IMR-90 (cell line): ENCODE measurements at regions not wholly inside any gene's neighbourhood (a gene's known extent, or its start where the extent isn't known, plus 50 kb on each side); places are given as distances from the start of the nearest gene placed in this dataset.

ENCODE experiments used
- ATAC-seq: fragments of 200-7000 bp; cut with Tn5 transposase; 2 replicates; pipeline ENCODE4 v1.9.1; 2020; ENCODE audit warnings: low read depth, mild to moderate bottlenecking, moderate library complexity
- BruUV-seq: library from RNA; stranded (reverse); fragments of 400-500 nt; replicated peaks from 2 replicates; lab custom pipeline; 2021; lab: Mats Ljungman, UMichigan
- CTCF ChIA-PET: fragments of 300-600 bp; formaldehyde crosslinking; extraction: SDS; loops from one replicate; lab custom pipeline; 2021; ENCODE audit warnings: antibody characterized with exemption; lab: Yijun Ruan, JAX
- POLR2A ChIA-PET: fragments of 300-600 bp; sonication (Branson Sonifier 250); formaldehyde crosslinking; loops from one replicate; lab custom pipeline; 2022; ENCODE audit warnings: antibody characterized with exemption; ENCODE audit not compliant: unreplicated experiment; lab: Charles Lee
- DNase-seq: peaks from one replicate; pipeline ENCODE4 v3.0.0; 2013
- H2AFZ ChIP-seq: replicated peaks from 2 replicates; pipeline ENCODE3; 2013; ENCODE audit warnings: low read length, mild to moderate bottlenecking; ENCODE audit not compliant: poor library complexity
- H2AK5ac ChIP-seq: 2 replicates; pipeline ENCODE4 v1.6.1; 2013; ENCODE audit warnings: low read depth, low read length, inconsistent platforms
- H2AK9ac ChIP-seq: replicated peaks from 2 replicates; pipeline ENCODE3; 2013; ENCODE audit warnings: mild to moderate bottlenecking, low read depth, low read length, moderate library complexity; ENCODE audit not compliant: poor library complexity
- H2BK120ac ChIP-seq: 2 replicates; pipeline ENCODE4 v1.6.1; 2013; ENCODE audit warnings: low read depth, low read length, inconsistent platforms
- H2BK15ac ChIP-seq: 3 replicates; pipeline ENCODE4 v1.6.1; 2013; ENCODE audit warnings: low read depth, low read length, inconsistent platforms
- H2BK20ac ChIP-seq: 2 replicates; pipeline ENCODE4 v1.6.1; 2013; ENCODE audit warnings: low read depth, mild to moderate bottlenecking, inconsistent platforms, low read length, moderate library complexity
- H2BK5ac ChIP-seq: 2 replicates; pipeline ENCODE4 v1.6.1; 2013; ENCODE audit warnings: mild to moderate bottlenecking, low read depth, low read length, inconsistent platforms; ENCODE audit not compliant: poor library complexity, severe bottlenecking
- H3K14ac ChIP-seq: replicated peaks from 2 replicates; pipeline ENCODE4 v1.6.1; 2013; ENCODE audit warnings: low read depth, low read length, inconsistent platforms
- H3K18ac ChIP-seq: 2 replicates; pipeline ENCODE4 v1.6.1; 2013; ENCODE audit warnings: low read depth, low read length, control low read depth
- H3K23ac ChIP-seq: 2 replicates; pipeline ENCODE4 v1.6.1; 2013; ENCODE audit warnings: low read depth, low read length, inconsistent platforms
- H3K27ac ChIP-seq: 2 replicates; pipeline ENCODE4 v1.5.1; 2013; ENCODE audit warnings: mild to moderate bottlenecking, control low read depth, low read length; ENCODE audit not compliant: insufficient read depth
- H3K27me3 ChIP-seq: 2 replicates; pipeline ENCODE4 v1.6.1; 2013; ENCODE audit warnings: low read length; ENCODE audit not compliant: control insufficient read depth, insufficient read depth
- H3K36me3 ChIP-seq: 2 replicates; pipeline ENCODE4 v1.6.1; 2013; ENCODE audit warnings: low read length, mixed read lengths; ENCODE audit not compliant: control insufficient read depth, insufficient read depth
- H3K4ac ChIP-seq: 2 replicates; pipeline ENCODE4 v1.6.1; 2013; ENCODE audit warnings: low read depth, low read length, inconsistent platforms
- H3K4me1 ChIP-seq: 2 replicates; pipeline ENCODE4 v1.6.1; 2013; ENCODE audit warnings: low read length, mixed read lengths; ENCODE audit not compliant: control insufficient read depth, insufficient read depth
- H3K4me2 ChIP-seq: 2 replicates; pipeline ENCODE4 v1.6.1; 2013; ENCODE audit warnings: low read depth, mild to moderate bottlenecking, control low read depth, low read length, moderate library complexity
- H3K4me3 ChIP-seq: 2 replicates; pipeline ENCODE4 v1.5.1; 2013; ENCODE audit warnings: low read depth, mild to moderate bottlenecking, control low read depth, low read length, moderate library complexity; ENCODE audit not compliant: insufficient read depth
- H3K56ac ChIP-seq: 2 replicates; pipeline ENCODE4 v1.6.1; 2013; ENCODE audit warnings: low read length, inconsistent platforms; ENCODE audit not compliant: insufficient read depth; ENCODE audit errors: extremely low read depth
- H3K79me1 ChIP-seq, 2 experiments: 2 replicates each; pipeline ENCODE4 v1.6.1; 2013; ENCODE audit warnings: low read length in 2 of 2, inconsistent platforms in 1 of 2, low read depth in 1 of 2
- H3K9ac ChIP-seq: 2 replicates; pipeline ENCODE4 v1.6.1; 2013; ENCODE audit warnings: low read depth, low read length, control low read depth
- H3K9me1 ChIP-seq: 2 replicates; pipeline ENCODE4 v1.6.1; 2013; ENCODE audit warnings: low read length, inconsistent platforms; ENCODE audit not compliant: insufficient read depth
- H3K9me3 ChIP-seq: 2 replicates; pipeline ENCODE4 v1.6.1; 2013; ENCODE audit warnings: low read length; ENCODE audit not compliant: control insufficient read depth, insufficient read depth
- H4K20me1 ChIP-seq: 2 replicates; pipeline ENCODE4 v1.6.1; 2013; ENCODE audit warnings: low read length, inconsistent platforms; ENCODE audit not compliant: insufficient read depth
- H4K5ac ChIP-seq: 2 replicates; pipeline ENCODE4 v1.6.1; 2013; ENCODE audit warnings: mild to moderate bottlenecking, low read depth, low read length, control low read depth
- H4K8ac ChIP-seq, 2 experiments: 2 replicates each; pipeline ENCODE4 v1.6.1; 2013; ENCODE audit warnings: low read depth in 2 of 2, low read length in 2 of 2, control low read depth in 1 of 2, inconsistent platforms in 1 of 2
- H4K91ac ChIP-seq: 2 replicates; pipeline ENCODE4 v1.6.1; 2013; ENCODE audit warnings: low read depth, low read length, inconsistent platforms; ENCODE audit not compliant: insufficient read depth
- BHLHE40 ChIP-seq: fragments of 150-350 bp; IDR thresholded peaks from 2 replicates; pipeline ENCODE4 v1.6.1; 2016; ENCODE audit warnings: mild to moderate bottlenecking, low read depth, low read length
- CEBPB ChIP-seq: IDR thresholded peaks from 2 replicates; pipeline ENCODE4 v1.6.1; 2012; ENCODE audit warnings: low read depth, low read length, improper control_type of control experiment
- CHD1 ChIP-seq: IDR thresholded peaks from 2 replicates; pipeline ENCODE4 v1.6.1; 2012; ENCODE audit warnings: low read depth, low read length, improper control_type of control experiment
- CTCF ChIP-seq: conservative IDR thresholded peaks from 2 replicates; pipeline ENCODE4 v1.5.1; 2012; ENCODE audit warnings: mild to moderate bottlenecking, low read depth, low read length, improper control_type of control experiment
- FOS ChIP-seq: fragments of 150-350 bp; IDR thresholded peaks from 2 replicates; pipeline ENCODE4 v1.6.1; 2016; ENCODE audit warnings: low read depth, low read length
- MAFK ChIP-seq: IDR thresholded peaks from 2 replicates; pipeline ENCODE4 v1.6.1; 2012; ENCODE audit warnings: low read depth, low read length, improper control_type of control experiment
- MAZ ChIP-seq: IDR thresholded peaks from 2 replicates; pipeline ENCODE4 v1.6.1; 2012; ENCODE audit warnings: low read depth, mild to moderate bottlenecking, low read length, improper control_type of control experiment, moderate library complexity, borderline replicate concordance
- NFE2L2 ChIP-seq: fragments of 150-350 bp; IDR thresholded peaks from 2 replicates; pipeline ENCODE4 v1.6.1; 2016; ENCODE audit warnings: low read depth, mild to moderate bottlenecking, low read length
- POLR2A ChIP-seq: IDR thresholded peaks from 2 replicates; pipeline ENCODE4 v1.6.1; 2012; ENCODE audit warnings: mild to moderate bottlenecking, low read depth, low read length
- RAD21 ChIP-seq: IDR thresholded peaks from 2 replicates; pipeline ENCODE4 v1.6.1; 2012; ENCODE audit warnings: low read length, improper control_type of control experiment
- RCOR1 ChIP-seq: IDR thresholded peaks from 2 replicates; pipeline ENCODE4 v1.6.1; 2012; ENCODE audit warnings: mild to moderate bottlenecking, low read length, improper control_type of control experiment; ENCODE audit not compliant: insufficient replicate concordance
- SMC3 ChIP-seq: fragments of 150-350 bp; IDR thresholded peaks from 2 replicates; pipeline ENCODE4 v1.6.1; 2016; ENCODE audit warnings: low read depth, mild to moderate bottlenecking, antibody characterized with exemption, low read length, moderate library complexity
- USF2 ChIP-seq: fragments of 150-350 bp; IDR thresholded peaks from 2 replicates; pipeline ENCODE4 v1.6.1; 2017; ENCODE audit warnings: mild to moderate bottlenecking, antibody characterized with exemption, low read length, low read depth
- WGBS, 2 experiments: methylation state at CpG; one replicate each; pipeline versions ENCODE4 v1.1.5 to v1.1.7; 2013; ENCODE audit warnings: missing lambda C conversion rate in 2 of 2; ENCODE audit not compliant: insufficient read length in 1 of 2; ENCODE audit errors: extremely low coverage in 2 of 2; 5-methylcytosine and 5-hydroxymethylcytosine counted together
- dilution Hi-C: fragments of 300-500 bp; cut with HindIII; formaldehyde crosslinking; loops from one replicate; pipeline ENCODE4 v1.14.3; 2018; ENCODE audit warnings: low sequenced_read_pairs; ENCODE audit not compliant: unreplicated experiment
- in situ Hi-C: fragments of 300-500 bp; cut with MboI; formaldehyde crosslinking; loops from 3 replicates; pipeline ENCODE4 v1.14.3; 2019; ENCODE audit warnings: low sequenced_read_pairs, inconsistent platforms, mixed read lengths
- intact Hi-C: fragments of 100-400 bp; cut with micrococcal nuclease; formaldehyde crosslinking; loops from 2 replicates; pipeline ENCODE4 v1.10.0; 2022

- Histone ChIP-seq H3K14ac (no peak overlapping the region), H3K18ac (no peak overlapping the region), H4K20me1 (no peaks in the 10 kb centered on the region), H4K5ac (no peak overlapping the region), H3K79me1 (no peaks in the 10 kb centered on the region), H2AK5ac (no peak overlapping the region), H3K9ac (no peak overlapping the region), H2AK9ac (no peak overlapping the region), H3K4me2 (no peak overlapping the region), H3K4me3 (no peak overlapping the region), H3K27me3 (no peaks in the 10 kb centered on the region), H3K4ac (no peak overlapping the region), H3K36me3 (no peaks in the 10 kb centered on the region), H2BK5ac (no peak overlapping the region), H3K27ac (no peak overlapping the region), H3K9me3 (no peaks in the 10 kb centered on the region), H3K9me1 (no peaks in the 10 kb centered on the region), H2AFZ (no peak overlapping the region), H2BK20ac (no peak overlapping the region), H2BK120ac (no peak overlapping the region), H3K4me1 (no peaks in the 10 kb centered on the region), H4K8ac (no peak overlapping the region), H2BK15ac (no peak overlapping the region), H3K23ac (no peak overlapping the region), H3K56ac (no peak overlapping the region), H4K91ac (no peak overlapping the region)
- ChIA-PET CTCF (no interaction called here), POLR2A (no interaction called here)
- intact Hi-C loops, result no loop called here
- WGBS, 2 experiments, result no CpG with 5 or more reads among the region's 6 CpGs
- TF ChIP-seq MAFK, result no peak
- no peak for TF ChIP-seq CHD1
- TF ChIP-seq CEBPB, result no peak
- TF ChIP-seq USF2, result no peak
- no peak for TF ChIP-seq RCOR1
- no peak for TF ChIP-seq MAZ
- TF ChIP-seq POLR2A, result no peak
- TF ChIP-seq FOS, result no peak
- no peak for TF ChIP-seq SMC3
- no peak for TF ChIP-seq RAD21
- no peak for TF ChIP-seq BHLHE40
- no peak for TF ChIP-seq NFE2L2
- TF ChIP-seq CTCF, result no peak
- ATAC-seq (no peak), DNase-seq (no peak)
- BruUV-seq, result no TSS peak
- in situ Hi-C loops, result no loop called here
- dilution Hi-C loops, result no loop called here
These were observed 589.1 kb upstream of the SLC8A1 start for GRCh38 chr2:41040782-41041520.
